Right kidney (tissue), 1 donor: ENCODE measurements at regions not wholly inside any gene's neighbourhood (a gene's known extent, or its start where the extent isn't known, plus 50 kb on each side); places are given as distances from the start of the nearest gene placed in this dataset.
"Not testable (repeated sequence)": the region's sequence is repeated elsewhere in the genome, so short reads cannot be mapped to it uniquely, and the experiment has no call there.

ENCODE experiments used
- DNase-seq: peaks from one replicate; pipeline ENCODE4 v3.0.0-alpha.2; 2016

- no peak for DNase-seq
These were observed 254.0 kb upstream of the IRX1 start for GRCh38 chr5:3341446-3342240.

GRCh38 chr5:3340471-3340870, 255.2 kb upstream of the IRX1 start:
- no peak for DNase-seq

GRCh38 chr5:3339798-3340115, 255.9 kb upstream of the IRX1 start:
- no peak for DNase-seq

GRCh38 chr5:3339092-3339797, 256.4 kb upstream of the IRX1 start:
- no peak for DNase-seq

GRCh38 chr5:3337812-3338541, 257.7 kb upstream of the IRX1 start:
- no peak for DNase-seq

GRCh38 chr5:3336666-3337065, 259.0 kb upstream of the IRX1 start:
- no peak for DNase-seq

- DNase-seq: no peak
These were observed 260.3 kb upstream of the IRX1 start for GRCh38 chr5:3335301-3335700.

GRCh38 chr5:3333836-3334235, 261.8 kb upstream of the IRX1 start:
- DNase-seq: no peak

GRCh38 chr5:3333105-3333504, 262.5 kb upstream of the IRX1 start:
- DNase-seq: no peak

- DNase-seq: no peak
These were observed 263.8 kb upstream of the IRX1 start for GRCh38 chr5:3331819-3332218.

- DNase-seq: no peak
These were observed 265.2 kb upstream of the IRX1 start for GRCh38 chr5:3330442-3330841.

GRCh38 chr5:3329427-3329826, 266.2 kb upstream of the IRX1 start:
- DNase-seq: no peak

GRCh38 chr5:3326841-3327232, 268.8 kb upstream of the IRX1 start:
- DNase-seq: no peak

- DNase-seq: no peak
These were observed 269.4 kb upstream of the IRX1 start for GRCh38 chr5:3325972-3326840.

- no peak for DNase-seq
These were observed 270.2 kb upstream of the IRX1 start for GRCh38 chr5:3325201-3325971.

- DNase-seq: no peak
These were observed 271.1 kb upstream of the IRX1 start for GRCh38 chr5:3324421-3325101.

- not testable (repeated sequence) for DNase-seq
These were observed 271.7 kb upstream of the IRX1 start for GRCh38 chr5:3323966-3324365.

GRCh38 chr5:3323144-3323543, 272.5 kb upstream of the IRX1 start:
- DNase-seq: no peak

GRCh38 chr5:3322642-3323041, 273.0 kb upstream of the IRX1 start:
- no peak for DNase-seq

GRCh38 chr5:3321923-3322322, 273.7 kb upstream of the IRX1 start:
- DNase-seq: no peak

GRCh38 chr5:3321119-3321760, 274.4 kb upstream of the IRX1 start:
- no peak for DNase-seq
